NOMO-1 treated with dmso at 0.1 percent for 144 hours (cell line): ENCODE measurements at regions not wholly inside any gene's neighbourhood (a gene's known extent, or its start where the extent isn't known, plus 50 kb on each side); places are given as distances from the start of the nearest gene placed in this dataset.
"Not testable (repeated sequence)": the region's sequence is repeated elsewhere in the genome, so short reads cannot be mapped to it uniquely, and the experiment has no call there.

Experiments
- DNase-seq: peaks from one replicate; lab custom pipeline; 2025; ENCODE audit not compliant: unreplicated experiment; lab: John Stamatoyannopoulos, UW

- DNase-seq, result no peak
Observed at GRCh38 chr5:102049517-102049916, 246.6 kb downstream of the SLCO4C1 start.

GRCh38 chr5:102048940-102049339 is 247.1 kb downstream of the SLCO4C1 start:
- DNase-seq, result peak; percentile 22

GRCh38 chr5:102047073-102047472 is 249.0 kb downstream of the SLCO4C1 start:
- not testable (repeated sequence) for DNase-seq

GRCh38 chr5:102040326-102040725 is 255.8 kb downstream of the SLCO4C1 start:
- DNase-seq, result no peak

GRCh38 chr5:102036927-102037326 is 259.2 kb downstream of the SLCO4C1 start:
- DNase-seq, result no peak

- no peak for DNase-seq
Observed at GRCh38 chr5:102031711-102032110, 264.4 kb downstream of the SLCO4C1 start.

- no peak for DNase-seq
Observed at GRCh38 chr5:102018690-102019089, 277.4 kb downstream of the SLCO4C1 start.

- DNase-seq, result no peak
Observed at GRCh38 chr5:102018279-102018678, 277.8 kb downstream of the SLCO4C1 start.

- no peak for DNase-seq
Observed at GRCh38 chr5:102014371-102014770, 281.7 kb downstream of the SLCO4C1 start.

- no peak for DNase-seq
Observed at GRCh38 chr5:102010644-102011043, 285.4 kb downstream of the SLCO4C1 start.

GRCh38 chr5:101997235-101997634 is 298.8 kb downstream of the SLCO4C1 start:
- no peak for DNase-seq

GRCh38 chr5:101995585-101995984 is 300.5 kb downstream of the SLCO4C1 start:
- no peak for DNase-seq

GRCh38 chr5:101991486-101991885 is 304.6 kb downstream of the SLCO4C1 start:
- no peak for DNase-seq

- DNase-seq, result no peak
Observed at GRCh38 chr5:101989659-101990058, 306.4 kb downstream of the SLCO4C1 start.

GRCh38 chr5:101977729-101978345 is 318.2 kb downstream of the SLCO4C1 start:
- no peak for DNase-seq

GRCh38 chr5:101976933-101977332 is 319.2 kb downstream of the SLCO4C1 start:
- no peak for DNase-seq

GRCh38 chr5:101969742-101970141 is 326.3 kb downstream of the SLCO4C1 start:
- DNase-seq, result no peak

- no peak for DNase-seq
Observed at GRCh38 chr5:101966476-101966875, 329.6 kb downstream of the SLCO4C1 start.

GRCh38 chr5:101955891-101956290 is 340.2 kb downstream of the SLCO4C1 start:
- DNase-seq, result no peak

- DNase-seq, result no peak
Observed at GRCh38 chr5:101950019-101950418, 346.1 kb downstream of the SLCO4C1 start.

GRCh38 chr5:101948615-101949014 is 347.5 kb downstream of the SLCO4C1 start:
- DNase-seq, result no peak

GRCh38 chr5:101943784-101944183 is 352.3 kb downstream of the SLCO4C1 start:
- peak; percentile 46 for DNase-seq

GRCh38 chr5:101942321-101942882 is 353.7 kb downstream of the SLCO4C1 start:
- peak; percentile 12 for DNase-seq
